IMR-90 (cell line): ENCODE measurements at regions not wholly inside any gene's neighbourhood (a gene's known extent, or its start where the extent isn't known, plus 50 kb on each side); places are given as distances from the start of the nearest gene placed in this dataset.

Experiments used
- ATAC-seq: fragments of 200-7000 bp; cut with Tn5 transposase; 2 replicates; pipeline ENCODE4 v1.9.1; 2020; ENCODE audit warnings: low read depth, mild to moderate bottlenecking, moderate library complexity
- BruUV-seq: library from RNA; stranded (reverse); fragments of 400-500 nt; replicated peaks from 2 replicates; lab custom pipeline; 2021; lab: Mats Ljungman, UMichigan
- CTCF ChIA-PET: fragments of 300-600 bp; formaldehyde crosslinking; extraction: SDS; loops from one replicate; lab custom pipeline; 2021; ENCODE audit warnings: antibody characterized with exemption; lab: Yijun Ruan, JAX
- POLR2A ChIA-PET: fragments of 300-600 bp; sonication (Branson Sonifier 250); formaldehyde crosslinking; loops from one replicate; lab custom pipeline; 2022; ENCODE audit warnings: antibody characterized with exemption; ENCODE audit not compliant: unreplicated experiment; lab: Charles Lee
- DNase-seq: peaks from one replicate; pipeline ENCODE4 v3.0.0; 2013
- H2AFZ ChIP-seq: replicated peaks from 2 replicates; pipeline ENCODE3; 2013; ENCODE audit warnings: low read length, mild to moderate bottlenecking; ENCODE audit not compliant: poor library complexity
- H2AK5ac ChIP-seq: 2 replicates; pipeline ENCODE4 v1.6.1; 2013; ENCODE audit warnings: low read depth, low read length, inconsistent platforms
- H2AK9ac ChIP-seq: replicated peaks from 2 replicates; pipeline ENCODE3; 2013; ENCODE audit warnings: mild to moderate bottlenecking, low read depth, low read length, moderate library complexity; ENCODE audit not compliant: poor library complexity
- H2BK120ac ChIP-seq: 2 replicates; pipeline ENCODE4 v1.6.1; 2013; ENCODE audit warnings: low read depth, low read length, inconsistent platforms
- H2BK15ac ChIP-seq: 3 replicates; pipeline ENCODE4 v1.6.1; 2013; ENCODE audit warnings: low read depth, low read length, inconsistent platforms
- H2BK20ac ChIP-seq: 2 replicates; pipeline ENCODE4 v1.6.1; 2013; ENCODE audit warnings: low read depth, mild to moderate bottlenecking, inconsistent platforms, low read length, moderate library complexity
- H2BK5ac ChIP-seq: 2 replicates; pipeline ENCODE4 v1.6.1; 2013; ENCODE audit warnings: mild to moderate bottlenecking, low read depth, low read length, inconsistent platforms; ENCODE audit not compliant: poor library complexity, severe bottlenecking
- H3K14ac ChIP-seq: replicated peaks from 2 replicates; pipeline ENCODE4 v1.6.1; 2013; ENCODE audit warnings: low read depth, low read length, inconsistent platforms
- H3K18ac ChIP-seq: 2 replicates; pipeline ENCODE4 v1.6.1; 2013; ENCODE audit warnings: low read depth, low read length, control low read depth
- H3K23ac ChIP-seq: 2 replicates; pipeline ENCODE4 v1.6.1; 2013; ENCODE audit warnings: low read depth, low read length, inconsistent platforms
- H3K27ac ChIP-seq: 2 replicates; pipeline ENCODE4 v1.5.1; 2013; ENCODE audit warnings: mild to moderate bottlenecking, control low read depth, low read length; ENCODE audit not compliant: insufficient read depth
- H3K27me3 ChIP-seq: 2 replicates; pipeline ENCODE4 v1.6.1; 2013; ENCODE audit warnings: low read length; ENCODE audit not compliant: control insufficient read depth, insufficient read depth
- H3K36me3 ChIP-seq: 2 replicates; pipeline ENCODE4 v1.6.1; 2013; ENCODE audit warnings: low read length, mixed read lengths; ENCODE audit not compliant: control insufficient read depth, insufficient read depth
- H3K4ac ChIP-seq: 2 replicates; pipeline ENCODE4 v1.6.1; 2013; ENCODE audit warnings: low read depth, low read length, inconsistent platforms
- H3K4me1 ChIP-seq: 2 replicates; pipeline ENCODE4 v1.6.1; 2013; ENCODE audit warnings: low read length, mixed read lengths; ENCODE audit not compliant: control insufficient read depth, insufficient read depth
- H3K4me2 ChIP-seq: 2 replicates; pipeline ENCODE4 v1.6.1; 2013; ENCODE audit warnings: low read depth, mild to moderate bottlenecking, control low read depth, low read length, moderate library complexity
- H3K4me3 ChIP-seq: 2 replicates; pipeline ENCODE4 v1.5.1; 2013; ENCODE audit warnings: low read depth, mild to moderate bottlenecking, control low read depth, low read length, moderate library complexity; ENCODE audit not compliant: insufficient read depth
- H3K56ac ChIP-seq: 2 replicates; pipeline ENCODE4 v1.6.1; 2013; ENCODE audit warnings: low read length, inconsistent platforms; ENCODE audit not compliant: insufficient read depth; ENCODE audit errors: extremely low read depth
- H3K79me1 ChIP-seq, 2 experiments: 2 replicates each; pipeline ENCODE4 v1.6.1; 2013; ENCODE audit warnings: low read length in 2 of 2, inconsistent platforms in 1 of 2, low read depth in 1 of 2
- H3K9ac ChIP-seq: 2 replicates; pipeline ENCODE4 v1.6.1; 2013; ENCODE audit warnings: low read depth, low read length, control low read depth
- H3K9me1 ChIP-seq: 2 replicates; pipeline ENCODE4 v1.6.1; 2013; ENCODE audit warnings: low read length, inconsistent platforms; ENCODE audit not compliant: insufficient read depth
- H3K9me3 ChIP-seq: 2 replicates; pipeline ENCODE4 v1.6.1; 2013; ENCODE audit warnings: low read length; ENCODE audit not compliant: control insufficient read depth, insufficient read depth
- H4K20me1 ChIP-seq: 2 replicates; pipeline ENCODE4 v1.6.1; 2013; ENCODE audit warnings: low read length, inconsistent platforms; ENCODE audit not compliant: insufficient read depth
- H4K5ac ChIP-seq: 2 replicates; pipeline ENCODE4 v1.6.1; 2013; ENCODE audit warnings: mild to moderate bottlenecking, low read depth, low read length, control low read depth
- H4K8ac ChIP-seq, 2 experiments: 2 replicates each; pipeline ENCODE4 v1.6.1; 2013; ENCODE audit warnings: low read depth in 2 of 2, low read length in 2 of 2, control low read depth in 1 of 2, inconsistent platforms in 1 of 2
- H4K91ac ChIP-seq: 2 replicates; pipeline ENCODE4 v1.6.1; 2013; ENCODE audit warnings: low read depth, low read length, inconsistent platforms; ENCODE audit not compliant: insufficient read depth
- BHLHE40 ChIP-seq: fragments of 150-350 bp; IDR thresholded peaks from 2 replicates; pipeline ENCODE4 v1.6.1; 2016; ENCODE audit warnings: mild to moderate bottlenecking, low read depth, low read length
- CEBPB ChIP-seq: IDR thresholded peaks from 2 replicates; pipeline ENCODE4 v1.6.1; 2012; ENCODE audit warnings: low read depth, low read length, improper control_type of control experiment
- CHD1 ChIP-seq: IDR thresholded peaks from 2 replicates; pipeline ENCODE4 v1.6.1; 2012; ENCODE audit warnings: low read depth, low read length, improper control_type of control experiment
- ELK1 ChIP-seq: fragments of 150-350 bp; IDR thresholded peaks from 2 replicates; pipeline ENCODE4 v1.6.1; 2016; ENCODE audit warnings: low read depth, mild to moderate bottlenecking, low read length, moderate library complexity, borderline replicate concordance
- FOS ChIP-seq: fragments of 150-350 bp; IDR thresholded peaks from 2 replicates; pipeline ENCODE4 v1.6.1; 2016; ENCODE audit warnings: low read depth, low read length
- MAFK ChIP-seq: IDR thresholded peaks from 2 replicates; pipeline ENCODE4 v1.6.1; 2012; ENCODE audit warnings: low read depth, low read length, improper control_type of control experiment
- MAZ ChIP-seq: IDR thresholded peaks from 2 replicates; pipeline ENCODE4 v1.6.1; 2012; ENCODE audit warnings: low read depth, mild to moderate bottlenecking, low read length, improper control_type of control experiment, moderate library complexity, borderline replicate concordance
- MXI1 ChIP-seq: IDR thresholded peaks from 2 replicates; pipeline ENCODE4 v1.6.1; 2012; ENCODE audit warnings: low read depth, mild to moderate bottlenecking, low read length, moderate library complexity, borderline replicate concordance
- NFE2L2 ChIP-seq: fragments of 150-350 bp; IDR thresholded peaks from 2 replicates; pipeline ENCODE4 v1.6.1; 2016; ENCODE audit warnings: low read depth, mild to moderate bottlenecking, low read length
- POLR2A ChIP-seq: IDR thresholded peaks from 2 replicates; pipeline ENCODE4 v1.6.1; 2012; ENCODE audit warnings: mild to moderate bottlenecking, low read depth, low read length
- RAD21 ChIP-seq: IDR thresholded peaks from 2 replicates; pipeline ENCODE4 v1.6.1; 2012; ENCODE audit warnings: low read length, improper control_type of control experiment
- RCOR1 ChIP-seq: IDR thresholded peaks from 2 replicates; pipeline ENCODE4 v1.6.1; 2012; ENCODE audit warnings: mild to moderate bottlenecking, low read length, improper control_type of control experiment; ENCODE audit not compliant: insufficient replicate concordance
- RFX5 ChIP-seq: IDR thresholded peaks from 2 replicates; pipeline ENCODE4 v1.8.0; 2012; ENCODE audit warnings: low read depth, mild to moderate bottlenecking, low read length, moderate library complexity
- SMC3 ChIP-seq: fragments of 150-350 bp; IDR thresholded peaks from 2 replicates; pipeline ENCODE4 v1.6.1; 2016; ENCODE audit warnings: low read depth, mild to moderate bottlenecking, antibody characterized with exemption, low read length, moderate library complexity
- USF2 ChIP-seq: fragments of 150-350 bp; IDR thresholded peaks from 2 replicates; pipeline ENCODE4 v1.6.1; 2017; ENCODE audit warnings: mild to moderate bottlenecking, antibody characterized with exemption, low read length, low read depth
- WGBS, 2 experiments: methylation state at CpG; one replicate each; pipeline versions ENCODE4 v1.1.5 to v1.1.7; 2013; ENCODE audit warnings: missing lambda C conversion rate in 2 of 2; ENCODE audit not compliant: insufficient read length in 1 of 2; ENCODE audit errors: extremely low coverage in 2 of 2; 5-methylcytosine and 5-hydroxymethylcytosine counted together
- dilution Hi-C: fragments of 300-500 bp; cut with HindIII; formaldehyde crosslinking; loops from one replicate; pipeline ENCODE4 v1.14.3; 2018; ENCODE audit warnings: low sequenced_read_pairs; ENCODE audit not compliant: unreplicated experiment
- in situ Hi-C: fragments of 300-500 bp; cut with MboI; formaldehyde crosslinking; loops from 3 replicates; pipeline ENCODE4 v1.14.3; 2019; ENCODE audit warnings: low sequenced_read_pairs, inconsistent platforms, mixed read lengths
- intact Hi-C: fragments of 100-400 bp; cut with micrococcal nuclease; formaldehyde crosslinking; loops from 2 replicates; pipeline ENCODE4 v1.10.0; 2022
- TF ChIP-seq, protein P1 (sequence below): conservative IDR thresholded peaks from 2 replicates; pipeline ENCODE4 v1.5.1; 2012; ENCODE audit warnings: mild to moderate bottlenecking, low read depth, low read length, improper control_type of control experiment

GRCh38 chr4:14575919-14576318 lies 426.4 kb upstream of the CPEB2 start:
- Histone ChIP-seq H3K27me3 (no peaks in the 10 kb centered on the region), H3K4me3 (no peak overlapping the region), H3K4me2 (no peak overlapping the region), H3K36me3 (no peaks in the 10 kb centered on the region), H3K23ac (no peak overlapping the region), H4K8ac (no peak overlapping the region), H2BK5ac (no peak overlapping the region), H3K9me3 (no peaks in the 10 kb centered on the region; the same call in none of the 2 replicates), H2AK5ac (no peak overlapping the region), H3K56ac (no peak overlapping the region), H2BK15ac (no peak overlapping the region), H2BK120ac (no peak overlapping the region), H3K4ac (no peak overlapping the region), H3K27ac (no peak overlapping the region), H3K14ac (no peak overlapping the region), H3K9ac (no peak overlapping the region), H3K79me1 (no peaks in the 10 kb centered on the region), H4K91ac (no peak overlapping the region), H2AFZ (no peak overlapping the region), H4K5ac (no peak overlapping the region), H3K4me1 (no peaks in the 10 kb centered on the region), H4K20me1 (no peaks in the 10 kb centered on the region), H3K18ac (no peak overlapping the region), H3K9me1 (no peaks in the 10 kb centered on the region), H2AK9ac (no peak overlapping the region), H2BK20ac (no peak overlapping the region)
- TF ChIP-seq USF2 (no peak), RAD21 (no peak), CEBPB (no peak), ELK1 (no peak), MXI1 (no peak), RFX5 (no peak), CHD1 (no peak), MAFK (no peak), POLR2A (no peak), MAZ (no peak), NFE2L2 (no peak), BHLHE40 (no peak), SMC3 (no peak), FOS (no peak), RCOR1 (no peak)
- TF ChIP-seq, protein P1, sequence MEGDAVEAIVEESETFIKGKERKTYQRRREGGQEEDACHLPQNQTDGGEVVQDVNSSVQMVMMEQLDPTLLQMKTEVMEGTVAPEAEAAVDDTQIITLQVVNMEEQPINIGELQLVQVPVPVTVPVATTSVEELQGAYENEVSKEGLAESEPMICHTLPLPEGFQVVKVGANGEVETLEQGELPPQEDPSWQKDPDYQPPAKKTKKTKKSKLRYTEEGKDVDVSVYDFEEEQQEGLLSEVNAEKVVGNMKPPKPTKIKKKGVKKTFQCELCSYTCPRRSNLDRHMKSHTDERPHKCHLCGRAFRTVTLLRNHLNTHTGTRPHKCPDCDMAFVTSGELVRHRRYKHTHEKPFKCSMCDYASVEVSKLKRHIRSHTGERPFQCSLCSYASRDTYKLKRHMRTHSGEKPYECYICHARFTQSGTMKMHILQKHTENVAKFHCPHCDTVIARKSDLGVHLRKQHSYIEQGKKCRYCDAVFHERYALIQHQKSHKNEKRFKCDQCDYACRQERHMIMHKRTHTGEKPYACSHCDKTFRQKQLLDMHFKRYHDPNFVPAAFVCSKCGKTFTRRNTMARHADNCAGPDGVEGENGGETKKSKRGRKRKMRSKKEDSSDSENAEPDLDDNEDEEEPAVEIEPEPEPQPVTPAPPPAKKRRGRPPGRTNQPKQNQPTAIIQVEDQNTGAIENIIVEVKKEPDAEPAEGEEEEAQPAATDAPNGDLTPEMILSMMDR, result no peak
- BruUV-seq, result no TSS peak
- CTCF ChIA-PET, result no interaction called here
- dilution Hi-C loops, result no loop called here
- in situ Hi-C loops, result no loop called here
- WGBS, 2 experiments, result no CpG with 5 or more reads among the region's 2 CpGs
- ATAC-seq (no peak), DNase-seq (no peak)
- intact Hi-C loops, result no loop called here
- POLR2A ChIA-PET, result no interaction called here
